Liver (tissue), 8 donors: ENCODE measurements at regions not wholly inside any gene's neighbourhood (a gene's known extent, or its start where the extent isn't known, plus 50 kb on each side); places are given as distances from the start of the nearest gene placed in this dataset.

Experiments used
- DNase-seq: peaks from one replicate; pipeline ENCODE4 v3.0.0-alpha.2; 2017; ENCODE audit warnings: low spot score
- H3K27ac ChIP-seq, 2 donors: one replicate each; pipeline ENCODE4 v1.7.0; 2013; ENCODE audit warnings: inconsistent platforms in 2 of 2, low read length in 2 of 2, control low read depth in 1 of 2, low read depth in 1 of 2, mild to moderate bottlenecking in 1 of 2
- H3K27me3 ChIP-seq, 4 donors: one replicate each; pipeline versions ENCODE4 v1.6.1 to v1.7.0; 2013; ENCODE audit warnings: low read length in 3 of 4, inconsistent platforms in 1 of 4, mild to moderate bottlenecking in 1 of 4, moderate library complexity in 1 of 4; ENCODE audit not compliant: control insufficient read depth in 4 of 4, insufficient read depth in 4 of 4
- H3K36me3 ChIP-seq, 4 donors: one replicate each; pipeline versions ENCODE4 v1.6.1 to v1.7.0; 2013; ENCODE audit warnings: low read length in 3 of 4, mild to moderate bottlenecking in 3 of 4, low read depth in 1 of 4, moderate library complexity in 1 of 4; ENCODE audit not compliant: control insufficient read depth in 4 of 4, insufficient read depth in 3 of 4
- H3K4me1 ChIP-seq, 4 donors: one replicate each; pipeline versions ENCODE4 v1.6.1 to v1.7.0; 2013; ENCODE audit warnings: low read length in 3 of 4, mild to moderate bottlenecking in 3 of 4, moderate library complexity in 1 of 4; ENCODE audit not compliant: control insufficient read depth in 4 of 4, insufficient read depth in 4 of 4
- H3K4me3 ChIP-seq, 3 donors: one replicate each; pipeline versions ENCODE4 v1.6.1 to v1.7.0; 2013; ENCODE audit warnings: low read length in 3 of 3, control low read depth in 1 of 3, low read depth in 1 of 3, mild to moderate bottlenecking in 1 of 3
- H3K9ac ChIP-seq, 2 donors: one replicate each; pipeline ENCODE4 v1.7.0; 2013; ENCODE audit warnings: low read length in 2 of 2, mild to moderate bottlenecking in 2 of 2, moderate library complexity in 2 of 2, control low read depth in 1 of 2, low read depth in 1 of 2
- H3K9me3 ChIP-seq, 4 donors: one replicate each; pipeline versions ENCODE4 v1.6.1 to v1.7.0; 2013; ENCODE audit warnings: low read length in 3 of 4; ENCODE audit not compliant: control insufficient read depth in 4 of 4
- FOXA1 ChIP-seq: IDR thresholded peaks from 2 replicates; pipeline ENCODE4 v1.6.1; 2016; ENCODE audit warnings: antibody characterized with exemption
- FOXA2 ChIP-seq: IDR thresholded peaks from 2 replicates; pipeline ENCODE4 v1.6.1; 2016; ENCODE audit warnings: antibody characterized with exemption
- GABPA ChIP-seq, 2 donors: IDR thresholded peaks in 1 of 2; conservative IDR thresholded peaks in 1 of 2; 2 replicates each; pipeline ENCODE4 v1.6.1; 2016; ENCODE audit warnings: antibody characterized with exemption in 2 of 2, mild to moderate bottlenecking in 1 of 2, moderate library complexity in 1 of 2
- HNF4A ChIP-seq, 2 donors: conservative IDR thresholded peaks; 2 replicates each; pipeline ENCODE4 v1.6.1; 2016; ENCODE audit warnings: antibody characterized with exemption in 2 of 2, mild to moderate bottlenecking in 2 of 2
- JUND ChIP-seq, 2 donors: IDR thresholded peaks; 2 replicates each; pipeline ENCODE4 v1.6.1; 2016; ENCODE audit warnings: antibody characterized with exemption in 2 of 2
- RXRA ChIP-seq, 2 donors: IDR thresholded peaks; 2 replicates each; pipeline ENCODE4 v1.6.1; 2017 to 2018; ENCODE audit warnings: antibody characterized with exemption in 2 of 2, mild to moderate bottlenecking in 1 of 2
- TAF1 ChIP-seq: conservative IDR thresholded peaks from 2 replicates; pipeline ENCODE4 v1.6.1; 2016; ENCODE audit warnings: antibody characterized with exemption, mild to moderate bottlenecking
- YY1 ChIP-seq: IDR thresholded peaks from 2 replicates; pipeline ENCODE4 v1.6.1; 2016; ENCODE audit warnings: antibody characterized with exemption, mild to moderate bottlenecking
- WGBS: extraction: QIAGEN DNeasy Blood & Tissue Kit; methylation state at CpG from one replicate; pipeline ENCODE4 v1.1.7; 2013; 5-methylcytosine and 5-hydroxymethylcytosine counted together
- TF ChIP-seq, protein P1 (sequence below): IDR thresholded peaks from 2 replicates; pipeline ENCODE4 v1.6.1; 2016; ENCODE audit warnings: antibody characterized with exemption
- TF ChIP-seq, protein P2 (sequence below): fragments of 150-350 bp; IDR thresholded peaks from 2 replicates; pipeline ENCODE4 v1.5.1; 2017; ENCODE audit warnings: improper control_type of control experiment, low read depth, low read length; ENCODE audit not compliant: missing input control
- TF ChIP-seq, protein P3 (sequence below): IDR thresholded peaks from 2 replicates; pipeline ENCODE4 v1.6.1; 2016; ENCODE audit warnings: antibody characterized with exemption, mild to moderate bottlenecking
- donor health status: healthy.
- donor health status: healthy.
- donor health status: healthy.
- donor health status: healthy.
- donor health status: healthy.

DNA sequence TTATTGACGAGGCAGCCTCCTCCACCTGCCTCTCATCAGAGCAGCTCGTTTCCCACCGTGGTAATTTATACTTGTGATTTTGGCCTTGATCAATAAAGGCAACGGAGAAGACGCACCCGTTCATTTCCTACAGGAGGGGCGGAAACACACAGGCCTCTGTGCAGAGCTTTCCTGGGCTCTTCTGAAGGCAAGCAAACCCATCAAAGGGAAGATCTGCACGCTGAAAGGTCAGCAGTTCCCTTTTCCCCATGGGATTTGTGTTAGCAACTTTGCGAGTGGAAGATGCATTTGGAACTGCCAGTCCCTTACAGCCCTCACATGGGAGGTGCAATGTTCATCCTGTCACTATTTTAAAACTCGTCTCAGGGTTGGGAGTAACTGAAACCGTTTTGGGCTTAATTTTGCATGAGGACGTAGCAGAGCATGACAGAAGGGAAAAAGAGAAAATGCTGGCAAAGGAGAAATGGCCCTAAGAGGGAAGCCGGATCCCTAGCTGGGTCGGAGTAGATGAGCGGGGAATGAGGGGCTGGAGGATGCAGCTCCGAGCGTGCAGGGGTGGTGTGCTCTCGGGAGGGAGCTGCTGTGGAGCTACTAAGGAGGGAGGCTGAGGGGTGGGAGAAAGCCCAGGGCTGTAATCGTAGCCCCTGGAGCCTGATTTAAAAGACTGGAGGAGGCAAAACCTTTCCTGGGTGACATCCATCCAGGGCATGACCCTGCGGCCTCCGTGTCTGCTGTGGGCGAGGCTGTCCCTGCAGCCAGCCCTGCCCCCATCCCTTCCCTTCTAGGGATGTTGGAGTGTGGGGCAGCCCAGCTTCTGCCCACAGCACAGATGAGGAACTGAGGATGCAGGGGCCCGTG, 111.1 kb upstream of the FAM20C start:
- H3K27me3 ChIP-seq, result no peaks in the 10 kb centered on the region
- no peak overlapping the region for H3K4me3 ChIP-seq
- no peak for DNase-seq
- no peaks in the 10 kb centered on the region for H3K36me3 ChIP-seq
- no peak overlapping the region for H3K27ac ChIP-seq
- TF ChIP-seq HNF4A (conservative IDR thresholded peaks at IDR 0.05) (no peak), FOXA1 (no peak), RXRA (IDR thresholded peaks at IDR 0.05) (no peak), GABPA (IDR thresholded peaks at IDR 0.05 in 1 of 2, conservative IDR thresholded peaks at IDR 0.05 in 1 of 2) (no peak), FOXA2 (no peak)
- TF ChIP-seq, protein P1, sequence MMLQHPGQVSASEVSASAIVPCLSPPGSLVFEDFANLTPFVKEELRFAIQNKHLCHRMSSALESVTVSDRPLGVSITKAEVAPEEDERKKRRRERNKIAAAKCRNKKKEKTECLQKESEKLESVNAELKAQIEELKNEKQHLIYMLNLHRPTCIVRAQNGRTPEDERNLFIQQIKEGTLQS, result no peak
- TF ChIP-seq, protein P2, sequence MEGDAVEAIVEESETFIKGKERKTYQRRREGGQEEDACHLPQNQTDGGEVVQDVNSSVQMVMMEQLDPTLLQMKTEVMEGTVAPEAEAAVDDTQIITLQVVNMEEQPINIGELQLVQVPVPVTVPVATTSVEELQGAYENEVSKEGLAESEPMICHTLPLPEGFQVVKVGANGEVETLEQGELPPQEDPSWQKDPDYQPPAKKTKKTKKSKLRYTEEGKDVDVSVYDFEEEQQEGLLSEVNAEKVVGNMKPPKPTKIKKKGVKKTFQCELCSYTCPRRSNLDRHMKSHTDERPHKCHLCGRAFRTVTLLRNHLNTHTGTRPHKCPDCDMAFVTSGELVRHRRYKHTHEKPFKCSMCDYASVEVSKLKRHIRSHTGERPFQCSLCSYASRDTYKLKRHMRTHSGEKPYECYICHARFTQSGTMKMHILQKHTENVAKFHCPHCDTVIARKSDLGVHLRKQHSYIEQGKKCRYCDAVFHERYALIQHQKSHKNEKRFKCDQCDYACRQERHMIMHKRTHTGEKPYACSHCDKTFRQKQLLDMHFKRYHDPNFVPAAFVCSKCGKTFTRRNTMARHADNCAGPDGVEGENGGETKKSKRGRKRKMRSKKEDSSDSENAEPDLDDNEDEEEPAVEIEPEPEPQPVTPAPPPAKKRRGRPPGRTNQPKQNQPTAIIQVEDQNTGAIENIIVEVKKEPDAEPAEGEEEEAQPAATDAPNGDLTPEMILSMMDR, result no peak
- no peaks in the 10 kb centered on the region for H3K9me3 ChIP-seq
- no peak overlapping the region for H3K9ac ChIP-seq
- WGBS, result 83% methylated on average over 23 of the region's 23 CpGs
- no peaks in the 10 kb centered on the region for H3K4me1 ChIP-seq

DNA sequence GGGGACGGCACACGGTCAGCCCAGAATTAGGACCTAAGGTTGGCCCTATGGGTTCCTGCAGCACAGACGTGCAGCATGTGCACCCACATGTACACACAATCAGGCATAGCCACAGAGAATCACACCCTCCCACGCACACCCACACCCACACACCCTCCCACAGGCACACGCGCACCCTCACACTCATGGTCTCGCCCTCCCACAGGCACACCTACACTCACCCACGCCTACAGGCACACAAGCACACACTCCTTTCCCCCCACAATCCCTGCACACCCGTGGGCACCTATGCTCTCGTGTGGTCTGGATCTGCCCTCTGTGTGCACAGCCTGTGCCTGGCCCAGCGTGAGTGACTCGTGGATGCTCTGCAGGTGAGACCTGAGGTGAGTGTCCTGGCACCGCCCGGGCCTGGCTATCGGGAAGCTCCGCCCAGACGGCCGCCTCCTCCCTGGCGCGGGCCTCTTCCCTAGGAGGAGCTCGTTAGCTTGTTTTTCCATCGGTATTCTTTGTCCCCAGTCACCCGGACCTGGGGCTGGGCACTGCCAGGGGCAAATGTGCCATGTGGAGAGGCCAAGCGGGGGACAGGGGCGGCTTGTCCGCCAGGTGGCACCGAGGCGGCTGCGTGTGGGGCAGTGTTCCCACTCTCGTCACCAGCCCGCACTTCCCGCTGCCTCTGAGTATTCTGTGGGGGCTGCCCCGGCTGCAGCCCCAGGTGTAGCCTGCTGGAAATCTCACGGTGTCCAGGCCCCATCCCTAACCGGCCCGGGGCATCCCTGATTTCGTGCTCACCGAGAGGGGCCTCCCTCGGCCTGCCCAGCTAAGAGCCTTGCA, 110.2 kb upstream of the FAM20C start:
- H3K9me3 ChIP-seq, result no peaks in the 10 kb centered on the region
- no peaks in the 10 kb centered on the region for H3K36me3 ChIP-seq
- DNase-seq, result no peak
- 74% methylated on average over 39 of the region's 39 CpGs for WGBS
- no peaks in the 10 kb centered on the region for H3K4me1 ChIP-seq
- TF ChIP-seq FOXA1 (no peak), TAF1 (no peak), YY1 (no peak), GABPA (IDR thresholded peaks at IDR 0.05 in 1 of 2, conservative IDR thresholded peaks at IDR 0.05 in 1 of 2) (no peak), JUND (IDR thresholded peaks at IDR 0.05) (no peak)
- TF ChIP-seq, protein P2, result no peak
- TF ChIP-seq, protein P3, sequence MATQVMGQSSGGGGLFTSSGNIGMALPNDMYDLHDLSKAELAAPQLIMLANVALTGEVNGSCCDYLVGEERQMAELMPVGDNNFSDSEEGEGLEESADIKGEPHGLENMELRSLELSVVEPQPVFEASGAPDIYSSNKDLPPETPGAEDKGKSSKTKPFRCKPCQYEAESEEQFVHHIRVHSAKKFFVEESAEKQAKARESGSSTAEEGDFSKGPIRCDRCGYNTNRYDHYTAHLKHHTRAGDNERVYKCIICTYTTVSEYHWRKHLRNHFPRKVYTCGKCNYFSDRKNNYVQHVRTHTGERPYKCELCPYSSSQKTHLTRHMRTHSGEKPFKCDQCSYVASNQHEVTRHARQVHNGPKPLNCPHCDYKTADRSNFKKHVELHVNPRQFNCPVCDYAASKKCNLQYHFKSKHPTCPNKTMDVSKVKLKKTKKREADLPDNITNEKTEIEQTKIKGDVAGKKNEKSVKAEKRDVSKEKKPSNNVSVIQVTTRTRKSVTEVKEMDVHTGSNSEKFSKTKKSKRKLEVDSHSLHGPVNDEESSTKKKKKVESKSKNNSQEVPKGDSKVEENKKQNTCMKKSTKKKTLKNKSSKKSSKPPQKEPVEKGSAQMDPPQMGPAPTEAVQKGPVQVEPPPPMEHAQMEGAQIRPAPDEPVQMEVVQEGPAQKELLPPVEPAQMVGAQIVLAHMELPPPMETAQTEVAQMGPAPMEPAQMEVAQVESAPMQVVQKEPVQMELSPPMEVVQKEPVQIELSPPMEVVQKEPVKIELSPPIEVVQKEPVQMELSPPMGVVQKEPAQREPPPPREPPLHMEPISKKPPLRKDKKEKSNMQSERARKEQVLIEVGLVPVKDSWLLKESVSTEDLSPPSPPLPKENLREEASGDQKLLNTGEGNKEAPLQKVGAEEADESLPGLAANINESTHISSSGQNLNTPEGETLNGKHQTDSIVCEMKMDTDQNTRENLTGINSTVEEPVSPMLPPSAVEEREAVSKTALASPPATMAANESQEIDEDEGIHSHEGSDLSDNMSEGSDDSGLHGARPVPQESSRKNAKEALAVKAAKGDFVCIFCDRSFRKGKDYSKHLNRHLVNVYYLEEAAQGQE, result no peak
- no peaks in the 10 kb centered on the region for H3K27me3 ChIP-seq
- H3K27ac ChIP-seq, result no peak overlapping the region
- H3K9ac ChIP-seq, result no peak overlapping the region
- H3K4me3 ChIP-seq, result no peak overlapping the region
